B cell (primary cell): ENCODE measurements at regions not wholly inside any gene's neighbourhood (a gene's known extent, or its start where the extent isn't known, plus 50 kb on each side); places are given as distances from the start of the nearest gene placed in this dataset.

Experiments used
- EZH2 ChIP-seq: IDR thresholded peaks from 2 replicates; pipeline ENCODE4 v1.6.1; 2012; ENCODE audit warnings: borderline replicate concordance, low read depth, mild to moderate bottlenecking, moderate library complexity, low read length; ENCODE audit not compliant: insufficient read depth, poor library complexity, severe bottlenecking
- TF ChIP-seq, protein P1 (sequence below): fragments of 200-600 bp; IDR thresholded peaks from one replicate; pipeline ENCODE4 v1.8.0; 2022; ENCODE audit warnings: antibody characterized with exemption, mild to moderate bottlenecking

DNA sequence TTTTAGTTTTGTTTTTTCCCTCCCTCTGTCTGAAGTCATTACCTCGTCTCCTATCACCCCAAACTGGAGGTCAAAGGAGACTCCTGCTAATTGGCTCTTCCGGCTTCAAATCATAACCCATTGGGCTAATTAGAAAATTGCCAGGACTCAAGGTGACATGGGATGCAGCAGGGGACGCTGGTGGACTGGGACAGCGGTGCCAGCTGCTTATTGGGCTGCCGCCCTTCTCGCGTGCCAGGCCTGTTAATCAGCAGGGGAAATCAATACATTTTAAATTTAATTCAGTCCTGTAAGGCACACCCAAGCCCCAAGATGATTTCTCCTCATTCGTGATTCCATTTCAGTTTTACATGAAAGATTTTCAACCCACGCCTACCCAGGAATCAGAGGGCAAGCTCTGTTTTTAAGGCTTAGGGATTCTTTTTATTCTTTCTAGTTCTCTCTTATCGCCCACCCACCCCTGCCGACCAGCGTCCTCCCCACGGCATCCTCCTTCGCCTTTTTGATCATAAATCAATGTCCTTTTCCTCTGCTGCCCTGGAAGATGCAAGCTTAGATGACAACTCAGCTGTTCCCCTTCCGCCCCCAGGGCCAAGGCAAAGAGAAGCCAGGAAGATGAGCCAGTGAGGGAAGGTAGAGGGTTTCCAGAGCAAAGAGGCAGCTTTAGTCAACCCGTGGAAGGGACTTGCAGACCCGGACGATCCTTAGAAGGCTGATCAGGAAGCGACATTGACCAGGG is 329.6 kb downstream of the UACA start:
- no peak for TF ChIP-seq EZH2
- TF ChIP-seq, protein P1, sequence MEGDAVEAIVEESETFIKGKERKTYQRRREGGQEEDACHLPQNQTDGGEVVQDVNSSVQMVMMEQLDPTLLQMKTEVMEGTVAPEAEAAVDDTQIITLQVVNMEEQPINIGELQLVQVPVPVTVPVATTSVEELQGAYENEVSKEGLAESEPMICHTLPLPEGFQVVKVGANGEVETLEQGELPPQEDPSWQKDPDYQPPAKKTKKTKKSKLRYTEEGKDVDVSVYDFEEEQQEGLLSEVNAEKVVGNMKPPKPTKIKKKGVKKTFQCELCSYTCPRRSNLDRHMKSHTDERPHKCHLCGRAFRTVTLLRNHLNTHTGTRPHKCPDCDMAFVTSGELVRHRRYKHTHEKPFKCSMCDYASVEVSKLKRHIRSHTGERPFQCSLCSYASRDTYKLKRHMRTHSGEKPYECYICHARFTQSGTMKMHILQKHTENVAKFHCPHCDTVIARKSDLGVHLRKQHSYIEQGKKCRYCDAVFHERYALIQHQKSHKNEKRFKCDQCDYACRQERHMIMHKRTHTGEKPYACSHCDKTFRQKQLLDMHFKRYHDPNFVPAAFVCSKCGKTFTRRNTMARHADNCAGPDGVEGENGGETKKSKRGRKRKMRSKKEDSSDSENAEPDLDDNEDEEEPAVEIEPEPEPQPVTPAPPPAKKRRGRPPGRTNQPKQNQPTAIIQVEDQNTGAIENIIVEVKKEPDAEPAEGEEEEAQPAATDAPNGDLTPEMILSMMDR, result no peak
